Uterus (tissue), 3 donors: ENCODE measurements at regions not wholly inside any gene's neighbourhood (a gene's known extent, or its start where the extent isn't known, plus 50 kb on each side); places are given as distances from the start of the nearest gene placed in this dataset.

Source experiments
- DNase-seq, 2 donors: peaks; one replicate each; pipeline ENCODE4 v3.0.0-alpha.2; 2019 to 2020
- H3K27ac ChIP-seq, 2 donors: fragments of 200-600 bp; sonication (generic); 1 replicate in 1 of 2; 2 replicates in 1 of 2; pipeline ENCODE4 v1.5.1; 2016 to 2018
- H3K27me3 ChIP-seq, 2 donors: fragments of 200-600 bp; sonication (generic); one replicate each; pipeline ENCODE4 v1.5.1; 2018 to 2019; ENCODE audit warnings: control low read depth in 1 of 2
- H3K36me3 ChIP-seq, 2 donors: fragments of 200-600 bp; sonication (generic); one replicate each; pipeline ENCODE4 v1.5.1; 2019; ENCODE audit warnings: control low read depth in 1 of 2
- H3K4me1 ChIP-seq, 2 donors: fragments of 200-600 bp; sonication (generic); one replicate each; pipeline ENCODE4 v1.5.1; 2018 to 2019; ENCODE audit warnings: control low read depth in 1 of 2
- H3K4me3 ChIP-seq, 2 donors: fragments of 200-600 bp; sonication (generic); 1 replicate in 1 of 2; 2 replicates in 1 of 2; pipeline ENCODE4 v1.5.1; 2018 to 2019; ENCODE audit warnings: mild to moderate bottlenecking in 1 of 2
- H3K9me3 ChIP-seq, 2 donors: fragments of 200-600 bp; sonication (generic); one replicate each; pipeline ENCODE4 v1.5.1; 2019; ENCODE audit warnings: control low read depth in 1 of 2
- POLR2A ChIP-seq, 2 donors: fragments of 450-650 bp; IDR thresholded peaks; one replicate each; pipeline ENCODE4 v1.6.1; 2016; ENCODE audit warnings: antibody characterized with exemption in 2 of 2, mild to moderate bottlenecking in 1 of 2, moderate library complexity in 1 of 2
- intact Hi-C: fragments of 100-400 bp; cut with DNase I; formaldehyde crosslinking; loops from one replicate; pipeline ENCODE4 v1.15.1; 2023; ENCODE audit warnings: low total_unique reads
- TF ChIP-seq, protein P1 (sequence below), 4 experiments: fragments of 200-600 bp in 2 of 4; fragments of 450-650 bp in 2 of 4; sonication (generic) in 2 of 4; IDR thresholded peaks; one replicate each; pipeline ENCODE4 v1.5.1; 2016 to 2019; ENCODE audit warnings: antibody characterized with exemption in 4 of 4, mild to moderate bottlenecking in 2 of 4, moderate library complexity in 1 of 4
- donor health status: DM: yes; HTN: yes; CAD: no.

DNA sequence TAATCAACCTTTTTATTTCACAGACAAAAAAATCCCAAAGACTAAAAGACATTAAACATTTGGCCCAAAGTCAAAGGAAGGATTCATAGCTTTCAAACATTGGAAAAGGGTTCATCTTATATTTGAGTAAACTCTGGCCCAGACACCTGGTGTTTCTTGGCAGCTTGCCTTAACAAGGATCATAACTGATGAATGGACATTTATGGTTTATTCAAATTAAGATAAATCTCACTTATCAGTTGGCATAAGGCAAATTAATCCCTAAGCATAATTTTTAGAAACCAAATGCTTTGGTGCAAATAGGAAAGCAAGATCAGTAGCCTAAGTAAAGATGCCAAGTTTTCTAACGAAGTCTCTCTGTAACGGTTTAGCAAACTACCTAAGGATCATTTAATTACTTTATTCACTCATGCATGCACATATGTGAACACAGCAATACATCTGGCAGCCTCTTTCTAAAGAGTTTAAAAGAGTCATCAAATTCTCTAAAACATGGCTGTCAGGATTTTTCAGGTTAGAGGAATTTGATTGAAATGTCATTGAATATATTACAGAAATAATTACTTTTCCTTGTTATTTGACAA, 323.4 kb upstream of the RBMS1 start:
- Histone ChIP-seq H3K36me3 (no peaks in the 10 kb centered on the region), H3K9me3 (no peaks in the 10 kb centered on the region), H3K27ac (no peak overlapping the region), H3K27me3 (no peaks in the 10 kb centered on the region), H3K4me3 (no peak overlapping the region), H3K4me1 (no peaks in the 10 kb centered on the region)
- DNase-seq = no peak
- TF ChIP-seq, protein P1, sequence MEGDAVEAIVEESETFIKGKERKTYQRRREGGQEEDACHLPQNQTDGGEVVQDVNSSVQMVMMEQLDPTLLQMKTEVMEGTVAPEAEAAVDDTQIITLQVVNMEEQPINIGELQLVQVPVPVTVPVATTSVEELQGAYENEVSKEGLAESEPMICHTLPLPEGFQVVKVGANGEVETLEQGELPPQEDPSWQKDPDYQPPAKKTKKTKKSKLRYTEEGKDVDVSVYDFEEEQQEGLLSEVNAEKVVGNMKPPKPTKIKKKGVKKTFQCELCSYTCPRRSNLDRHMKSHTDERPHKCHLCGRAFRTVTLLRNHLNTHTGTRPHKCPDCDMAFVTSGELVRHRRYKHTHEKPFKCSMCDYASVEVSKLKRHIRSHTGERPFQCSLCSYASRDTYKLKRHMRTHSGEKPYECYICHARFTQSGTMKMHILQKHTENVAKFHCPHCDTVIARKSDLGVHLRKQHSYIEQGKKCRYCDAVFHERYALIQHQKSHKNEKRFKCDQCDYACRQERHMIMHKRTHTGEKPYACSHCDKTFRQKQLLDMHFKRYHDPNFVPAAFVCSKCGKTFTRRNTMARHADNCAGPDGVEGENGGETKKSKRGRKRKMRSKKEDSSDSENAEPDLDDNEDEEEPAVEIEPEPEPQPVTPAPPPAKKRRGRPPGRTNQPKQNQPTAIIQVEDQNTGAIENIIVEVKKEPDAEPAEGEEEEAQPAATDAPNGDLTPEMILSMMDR (IDR thresholded peaks at IDR 0.05) = no peak
- no peak for TF ChIP-seq POLR2A (IDR thresholded peaks at IDR 0.05)
- intact Hi-C loops = no loop called here

DNA sequence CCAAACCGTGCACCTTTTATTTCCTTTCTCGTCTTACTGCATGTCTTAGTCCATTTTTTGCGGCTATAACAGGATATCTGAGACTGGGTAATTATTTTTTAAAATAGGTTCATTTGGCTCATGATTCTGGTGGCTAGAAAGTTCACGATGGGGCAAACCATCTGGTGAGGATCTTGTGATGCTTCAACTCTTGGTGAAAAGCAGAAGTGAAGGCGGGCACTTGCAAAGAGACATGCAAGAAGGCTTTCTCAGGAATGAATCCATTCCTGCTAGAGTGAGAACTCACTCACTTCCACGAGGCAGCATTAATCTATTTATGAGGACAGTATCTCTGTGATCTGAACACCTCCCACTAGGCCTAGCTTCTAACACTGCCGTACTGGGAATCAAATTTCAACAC, 327.1 kb upstream of the RBMS1 start:
- intact Hi-C loops = no loop called here
- no peak overlapping the region for H3K4me3 ChIP-seq
- TF ChIP-seq POLR2A (IDR thresholded peaks at IDR 0.05) = no peak
- TF ChIP-seq, protein P1 (IDR thresholded peaks at IDR 0.05) = no peak
- no peak overlapping the region for H3K27ac ChIP-seq
- no peak for DNase-seq
- no peaks in the 10 kb centered on the region for H3K27me3 ChIP-seq
- H3K4me1 ChIP-seq = no peaks in the 10 kb centered on the region
- peaks cover 0 to 9% of the 10 kb centered on the region in 2 donors for H3K9me3 ChIP-seq
- no peaks in the 10 kb centered on the region for H3K36me3 ChIP-seq

DNA sequence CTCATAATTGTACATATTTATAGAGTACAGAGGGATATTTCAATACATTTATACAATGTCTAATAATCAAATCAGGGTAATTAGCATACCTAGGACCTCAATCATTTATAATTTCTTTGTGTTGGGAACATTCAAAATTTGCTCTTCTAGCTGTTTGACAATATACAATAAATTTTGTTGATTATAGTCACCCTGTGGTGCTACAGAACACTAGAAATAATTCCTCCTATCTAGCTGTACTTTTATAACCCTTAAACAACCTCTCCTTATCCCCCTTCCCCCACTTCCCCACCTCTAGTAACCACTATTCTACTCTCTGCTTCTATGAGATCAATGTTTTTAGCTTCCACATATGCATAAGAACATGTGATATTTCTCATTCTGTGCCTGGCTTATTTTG, 328.4 kb upstream of the RBMS1 start:
- TF ChIP-seq, protein P1 (IDR thresholded peaks at IDR 0.05) = no peak
- TF ChIP-seq POLR2A (IDR thresholded peaks at IDR 0.05) = no peak
- Histone ChIP-seq H3K4me1 (no peaks in the 10 kb centered on the region), H3K27ac (no peak overlapping the region), H3K27me3 (no peaks in the 10 kb centered on the region), H3K36me3 (no peaks in the 10 kb centered on the region), H3K9me3 (peaks cover 0 to 16% of the 10 kb centered on the region in 2 donors), H3K4me3 (no peak overlapping the region)
- no peak for DNase-seq
- intact Hi-C loops = no loop called here

DNA sequence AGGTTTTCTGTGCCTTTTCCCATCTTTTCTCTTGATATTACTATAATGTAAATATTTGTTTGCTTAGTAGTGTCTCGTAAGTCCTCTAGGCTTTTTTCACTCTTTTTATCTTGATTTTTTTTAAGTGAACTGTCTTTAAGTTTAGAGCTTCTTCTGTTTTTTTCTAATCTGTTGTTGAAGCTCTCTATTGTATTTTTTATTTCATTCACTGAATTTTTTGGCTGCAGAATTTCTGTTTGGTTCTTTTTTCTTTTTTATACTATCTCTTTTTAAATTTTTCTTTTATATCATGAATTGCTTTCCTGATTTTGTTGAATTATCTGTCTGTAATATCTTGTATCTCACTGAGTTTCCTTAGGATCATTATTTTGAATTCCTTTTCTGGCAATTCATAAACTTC, 331.8 kb upstream of the RBMS1 start:
- H3K4me1 ChIP-seq = no peaks in the 10 kb centered on the region
- no peak overlapping the region for H3K4me3 ChIP-seq
- intact Hi-C loops = no loop called here
- no peaks in the 10 kb centered on the region for H3K36me3 ChIP-seq
- DNase-seq = no peak
- peaks cover 0 to 16% of the 10 kb centered on the region in 2 donors for H3K9me3 ChIP-seq
- H3K27ac ChIP-seq = no peak overlapping the region
- no peaks in the 10 kb centered on the region for H3K27me3 ChIP-seq
- TF ChIP-seq POLR2A (IDR thresholded peaks at IDR 0.05) = no peak
- TF ChIP-seq, protein P1 (IDR thresholded peaks at IDR 0.05) = no peak

DNA sequence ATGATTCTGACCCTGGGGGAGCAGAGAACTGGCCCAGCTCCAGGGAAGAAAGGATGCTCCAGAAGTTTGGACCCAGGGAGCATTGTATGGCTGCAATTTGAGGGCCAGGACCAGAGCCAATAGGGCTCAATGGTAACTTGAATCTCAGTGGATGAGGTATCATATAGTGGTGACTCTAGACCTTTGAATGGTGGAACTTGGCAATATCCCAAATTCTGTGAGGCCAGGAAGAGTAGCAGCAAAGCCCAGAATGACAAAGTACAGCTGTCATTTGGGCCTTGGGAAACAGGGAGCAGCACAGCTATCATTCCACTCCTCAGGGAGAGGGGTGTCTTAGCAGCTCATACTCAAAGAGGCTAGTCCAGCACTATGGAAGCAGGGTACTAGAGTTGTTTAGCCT, 332.9 kb upstream of the RBMS1 start:
- DNase-seq = no peak
- Histone ChIP-seq H3K36me3 (no peaks in the 10 kb centered on the region), H3K4me1 (no peaks in the 10 kb centered on the region), H3K27ac (no peak overlapping the region), H3K27me3 (no peaks in the 10 kb centered on the region), H3K9me3 (peaks cover 0 to 16% of the 10 kb centered on the region in 2 donors), H3K4me3 (no peak overlapping the region)
- intact Hi-C loops = no loop called here
- TF ChIP-seq, protein P1 (IDR thresholded peaks at IDR 0.05) = no peak
- TF ChIP-seq POLR2A (IDR thresholded peaks at IDR 0.05) = no peak
